ENCODE measurements at regions not wholly inside any gene's neighbourhood (a gene's known extent, or its start where the extent isn't known, plus 50 kb on each side); places are given as distances from the start of the nearest gene placed in this dataset.

DNA sequence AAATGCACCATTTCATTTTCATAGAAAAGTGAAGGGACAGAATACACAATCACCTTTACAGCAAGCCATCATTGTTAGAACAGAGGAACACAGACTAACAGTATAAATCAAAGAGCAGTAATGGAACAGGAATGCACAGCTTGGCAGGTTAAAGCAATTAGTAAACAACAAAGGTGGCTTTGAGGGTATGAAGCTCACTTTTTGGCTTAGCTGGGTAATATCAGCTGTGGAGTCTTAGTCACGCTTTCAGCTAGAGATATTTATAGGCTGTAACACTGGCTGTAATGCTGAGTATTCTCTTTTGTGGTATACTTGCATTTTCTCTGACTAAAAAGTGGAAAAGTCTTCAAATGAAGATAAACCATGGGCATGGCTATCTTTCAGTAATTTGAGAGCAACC is 1780.5 kb downstream of the LRRC4C start:
- TF ChIP-seq, protein P1, sequence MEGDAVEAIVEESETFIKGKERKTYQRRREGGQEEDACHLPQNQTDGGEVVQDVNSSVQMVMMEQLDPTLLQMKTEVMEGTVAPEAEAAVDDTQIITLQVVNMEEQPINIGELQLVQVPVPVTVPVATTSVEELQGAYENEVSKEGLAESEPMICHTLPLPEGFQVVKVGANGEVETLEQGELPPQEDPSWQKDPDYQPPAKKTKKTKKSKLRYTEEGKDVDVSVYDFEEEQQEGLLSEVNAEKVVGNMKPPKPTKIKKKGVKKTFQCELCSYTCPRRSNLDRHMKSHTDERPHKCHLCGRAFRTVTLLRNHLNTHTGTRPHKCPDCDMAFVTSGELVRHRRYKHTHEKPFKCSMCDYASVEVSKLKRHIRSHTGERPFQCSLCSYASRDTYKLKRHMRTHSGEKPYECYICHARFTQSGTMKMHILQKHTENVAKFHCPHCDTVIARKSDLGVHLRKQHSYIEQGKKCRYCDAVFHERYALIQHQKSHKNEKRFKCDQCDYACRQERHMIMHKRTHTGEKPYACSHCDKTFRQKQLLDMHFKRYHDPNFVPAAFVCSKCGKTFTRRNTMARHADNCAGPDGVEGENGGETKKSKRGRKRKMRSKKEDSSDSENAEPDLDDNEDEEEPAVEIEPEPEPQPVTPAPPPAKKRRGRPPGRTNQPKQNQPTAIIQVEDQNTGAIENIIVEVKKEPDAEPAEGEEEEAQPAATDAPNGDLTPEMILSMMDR (conservative IDR thresholded peaks at IDR 0.05; ENCODE audit: low read length): no peak
- no peak for TF ChIP-seq EZH2phosphoT487 (IDR thresholded peaks at IDR 0.05; ENCODE audit: borderline replicate concordance, low read depth, low read length)
